NCI-H748 (cell line): ENCODE measurements at regions not wholly inside any gene's neighbourhood (a gene's known extent, or its start where the extent isn't known, plus 50 kb on each side); places are given as distances from the start of the nearest gene placed in this dataset.
"Not testable (repeated sequence)": the region's sequence is repeated elsewhere in the genome, so short reads cannot be mapped to it uniquely, and the experiment has no call there.

ENCODE experiments used
- DNase-seq: peaks from one replicate; lab custom pipeline; 2025; ENCODE audit not compliant: unreplicated experiment; lab: John Stamatoyannopoulos, UW

- no peak for DNase-seq
Observed at GRCh38 chr7:84738583-84739150, 448.2 kb downstream of the SEMA3D start.

GRCh38 chr7:84735677-84736076 is 451.2 kb downstream of the SEMA3D start:
- no peak for DNase-seq

GRCh38 chr7:84735011-84735410 is 451.8 kb downstream of the SEMA3D start:
- no peak for DNase-seq

GRCh38 chr7:84733976-84734375 is 452.9 kb downstream of the SEMA3D start:
- not testable (repeated sequence) for DNase-seq

- not testable (repeated sequence) for DNase-seq
Observed at GRCh38 chr7:84730864-84731263, 456.0 kb downstream of the SEMA3D start.

- no peak for DNase-seq
Observed at GRCh38 chr7:84729284-84729683, 457.6 kb downstream of the SEMA3D start.

- DNase-seq, result no peak
Observed at GRCh38 chr7:84722734-84723133, 464.1 kb downstream of the SEMA3D start.

- DNase-seq, result no peak
Observed at GRCh38 chr7:84722086-84722485, 464.8 kb downstream of the SEMA3D start.

- no peak for DNase-seq
Observed at GRCh38 chr7:84720456-84721097, 466.3 kb downstream of the SEMA3D start.

GRCh38 chr7:84714765-84715164 is 472.1 kb downstream of the SEMA3D start:
- no peak for DNase-seq

GRCh38 chr7:84712374-84713121 is 474.3 kb downstream of the SEMA3D start:
- no peak for DNase-seq

- DNase-seq, result not testable (repeated sequence)
Observed at GRCh38 chr7:84710538-84710937, 476.3 kb downstream of the SEMA3D start.

- no peak for DNase-seq
Observed at GRCh38 chr7:84705706-84706105, 481.1 kb downstream of the SEMA3D start.

GRCh38 chr7:84705079-84705478 is 481.8 kb downstream of the SEMA3D start:
- DNase-seq, result no peak

GRCh38 chr7:84704380-84704779 is 482.5 kb downstream of the SEMA3D start:
- no peak for DNase-seq

GRCh38 chr7:84701524-84702306 is 485.1 kb downstream of the SEMA3D start:
- DNase-seq, result peak; percentile 7

GRCh38 chr7:84700563-84701370 is 486.1 kb downstream of the SEMA3D start:
- no peak for DNase-seq

- DNase-seq, result no peak
Observed at GRCh38 chr7:84697506-84697905, 489.4 kb downstream of the SEMA3D start.

- no peak for DNase-seq
Observed at GRCh38 chr7:84693483-84693882, 493.4 kb downstream of the SEMA3D start.

- no peak for DNase-seq
Observed at GRCh38 chr7:84688671-84689070, 494.1 kb upstream of the SEMA3A start.

- no peak for DNase-seq
Observed at GRCh38 chr7:84686373-84686772, 491.8 kb upstream of the SEMA3A start.
